Inferior parietal cortex (tissue), 1 donor: ENCODE measurements at regions not wholly inside any gene's neighbourhood (a gene's known extent, or its start where the extent isn't known, plus 50 kb on each side); places are given as distances from the start of the nearest gene placed in this dataset.
"Not testable (repeated sequence)": the region's sequence is repeated elsewhere in the genome, so short reads cannot be mapped to it uniquely, and the experiment has no call there.

Experiments used
- DNase-seq: peaks from one replicate; pipeline ENCODE4 v3.0.0-alpha.2; 2016; ENCODE audit errors: extremely low spot score

DNA sequence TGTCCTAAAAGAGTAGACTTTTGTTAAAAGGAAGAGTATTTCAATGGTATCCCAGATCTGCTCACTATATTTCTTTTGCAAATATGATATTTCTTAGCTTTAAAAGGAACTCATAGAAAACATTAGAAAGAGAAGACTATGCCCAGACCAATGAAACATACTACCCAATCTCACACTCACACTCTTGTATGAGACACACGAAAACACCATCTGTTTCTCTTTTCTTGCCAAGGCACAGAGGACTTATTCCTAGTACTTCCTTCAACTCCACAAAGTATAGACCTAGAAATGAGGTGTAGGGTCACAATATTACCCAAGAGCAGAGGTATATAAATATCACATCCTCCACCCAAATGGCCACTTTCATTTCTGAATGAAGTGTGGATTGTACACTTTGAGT, 292.4 kb upstream of the ACO1 start:
- peak; percentile 47 for DNase-seq

DNA sequence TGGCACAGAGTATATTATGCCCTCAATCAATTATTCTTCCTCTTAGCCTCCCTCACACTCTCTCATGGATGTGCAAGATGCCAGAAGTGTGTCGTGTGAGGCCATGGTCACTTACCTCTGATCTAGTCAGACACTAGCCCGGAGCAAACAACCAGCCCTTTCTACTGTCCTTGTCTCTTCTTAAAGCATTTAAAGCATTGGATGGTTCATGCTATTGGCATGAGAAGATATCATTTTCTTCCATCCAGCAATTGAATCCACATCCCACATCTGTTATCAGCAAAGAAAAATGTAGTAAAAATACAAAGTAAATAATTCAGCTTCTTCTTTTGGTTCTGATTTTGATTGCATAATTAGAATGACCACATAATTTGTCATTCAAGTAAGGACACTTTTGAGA, 267.2 kb upstream of the ACO1 start:
- no peak for DNase-seq

DNA sequence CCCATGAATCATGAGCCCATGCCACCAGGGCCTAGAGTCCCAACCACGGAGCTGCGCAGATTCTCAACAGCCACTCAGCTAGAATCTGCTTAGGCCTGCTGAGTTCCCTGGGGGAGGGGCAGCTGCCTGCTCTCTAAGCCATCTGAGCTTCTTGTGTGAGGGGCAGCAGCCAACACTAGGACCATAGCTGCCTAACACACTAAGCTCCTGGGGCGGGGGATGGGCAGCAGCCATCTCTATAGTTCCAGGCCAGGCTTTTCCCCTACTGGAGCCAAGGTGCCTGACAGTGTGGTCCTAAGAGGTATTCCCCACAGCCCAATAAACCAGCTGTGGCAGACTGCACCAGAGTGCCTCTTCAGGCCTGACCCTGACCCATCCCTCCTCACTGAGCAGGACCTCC, 255.9 kb upstream of the ACO1 start:
- no peak for DNase-seq

DNA sequence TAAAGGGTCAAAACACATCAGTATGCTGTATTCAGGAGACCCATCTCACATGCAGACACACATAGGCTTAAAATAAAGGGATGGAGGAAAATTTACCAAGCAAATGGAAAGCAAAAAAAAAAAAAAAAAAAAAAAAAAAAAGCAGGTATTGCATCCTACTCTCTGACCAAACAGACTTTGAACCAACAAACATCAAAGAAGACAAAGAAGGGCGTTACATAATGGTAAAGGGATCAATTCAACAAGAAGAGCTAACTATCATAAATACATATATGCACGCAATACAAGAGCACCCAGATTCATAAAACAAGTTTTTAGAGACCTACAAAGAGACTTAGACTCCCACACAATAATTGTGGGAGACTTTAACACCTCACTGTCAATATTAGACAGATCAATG, 253.7 kb upstream of the ACO1 start:
- not testable (repeated sequence) for DNase-seq

DNA sequence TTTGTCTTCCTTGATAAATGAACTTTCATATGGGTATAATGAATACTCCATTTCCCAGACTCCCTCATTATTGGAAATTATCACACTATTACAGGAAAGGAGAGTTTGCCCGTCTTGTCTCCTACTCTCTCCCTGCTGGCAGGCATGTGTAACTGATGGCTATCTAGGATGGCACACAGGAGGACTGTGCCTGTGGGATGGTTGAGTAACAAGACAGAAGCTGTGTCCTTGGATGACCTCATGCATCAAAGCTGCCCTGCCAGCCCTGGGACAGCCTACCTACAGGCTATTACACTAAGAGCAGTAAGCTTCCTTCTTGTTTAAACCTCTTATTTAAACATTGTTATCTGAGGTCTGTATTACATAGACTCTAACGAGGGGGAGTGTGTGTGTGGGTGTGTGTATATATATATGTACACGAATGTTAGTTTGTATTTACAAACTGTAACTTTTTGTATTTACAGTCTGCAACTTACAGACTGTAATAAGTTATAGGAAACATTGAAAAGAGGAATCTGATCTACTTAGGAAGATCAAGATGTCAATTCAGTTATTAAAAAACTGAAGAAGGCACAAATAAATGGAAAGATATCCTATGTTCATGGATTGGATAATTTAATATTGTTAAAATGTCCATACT, 247.6 kb upstream of the ACO1 start:
- DNase-seq: no peak

DNA sequence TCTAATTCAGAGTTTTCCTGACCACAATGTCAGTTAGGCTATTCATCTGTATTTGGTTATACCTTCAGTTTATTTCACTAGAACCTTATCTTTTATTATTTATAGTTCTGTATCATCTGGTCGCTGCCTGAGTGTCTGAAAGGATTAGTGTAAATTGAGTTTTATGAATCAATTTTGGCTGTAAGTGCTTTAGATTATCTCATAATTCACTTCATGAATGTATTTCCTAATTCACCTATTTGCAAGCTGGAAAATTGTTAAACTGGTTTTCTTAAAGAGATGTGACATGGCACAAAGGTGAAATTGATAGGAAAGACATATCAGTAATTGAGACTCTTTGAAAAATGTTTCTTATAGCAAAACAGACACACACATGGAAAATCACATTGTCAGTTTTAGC, 242.4 kb upstream of the ACO1 start:
- no peak for DNase-seq

DNA sequence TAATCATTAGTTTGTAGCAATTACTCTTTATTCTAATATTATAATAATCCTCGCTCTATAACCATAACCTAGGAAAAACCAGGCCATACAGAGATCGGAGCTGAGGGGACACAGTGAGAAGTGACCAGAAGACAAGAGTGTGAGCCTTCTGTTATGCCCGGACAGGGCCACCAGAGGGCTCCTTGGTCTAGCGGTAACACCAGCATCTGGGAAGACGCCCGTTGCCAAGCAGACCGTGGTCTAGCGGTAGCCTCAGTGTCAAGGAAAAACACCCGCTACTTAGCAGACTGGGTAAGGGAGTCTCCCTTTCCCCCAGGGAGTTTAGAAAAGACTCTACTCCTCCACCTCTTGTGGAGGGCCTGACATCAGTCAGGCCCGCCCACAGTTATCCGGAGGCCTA, 235.9 kb upstream of the ACO1 start:
- not testable (repeated sequence) for DNase-seq

DNA sequence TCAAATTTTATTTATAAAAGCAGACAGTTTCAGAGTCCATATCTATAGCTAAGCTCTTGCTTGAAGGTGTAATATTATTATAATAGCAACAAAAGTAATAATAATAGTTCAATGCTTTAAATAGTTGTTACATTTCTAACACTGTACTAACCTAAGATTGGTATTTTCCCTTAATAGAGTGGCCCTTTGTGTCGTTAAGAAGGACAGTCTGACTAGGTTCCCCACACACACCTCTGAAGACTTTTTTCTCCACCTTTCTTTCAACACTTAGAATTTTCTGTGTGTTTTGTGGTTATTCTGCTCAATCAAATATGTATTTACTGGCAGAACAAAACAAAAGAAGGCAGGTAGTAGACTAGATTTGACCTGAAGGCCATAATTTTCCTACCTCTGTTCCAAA, 223.2 kb upstream of the ACO1 start:
- DNase-seq: no peak

DNA sequence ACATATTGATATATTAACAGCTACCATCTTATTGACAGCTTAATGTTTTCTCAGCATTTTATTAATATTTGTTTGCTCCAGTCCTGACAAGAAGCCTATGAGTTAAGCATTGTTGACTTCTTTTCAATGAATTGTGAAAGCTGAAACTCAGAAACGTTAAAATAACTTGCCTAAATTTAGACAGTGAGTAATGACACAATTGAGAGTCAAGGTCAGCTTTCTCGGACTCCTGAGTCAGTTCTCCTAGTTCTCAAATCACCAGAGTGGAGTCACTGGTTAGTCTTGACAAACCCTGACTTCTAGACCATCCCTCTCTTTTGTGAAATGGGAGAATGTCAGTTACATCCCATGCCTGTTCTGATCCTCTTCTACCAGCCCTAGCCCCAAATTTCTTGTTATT, 222.7 kb upstream of the ACO1 start:
- no peak for DNase-seq

DNA sequence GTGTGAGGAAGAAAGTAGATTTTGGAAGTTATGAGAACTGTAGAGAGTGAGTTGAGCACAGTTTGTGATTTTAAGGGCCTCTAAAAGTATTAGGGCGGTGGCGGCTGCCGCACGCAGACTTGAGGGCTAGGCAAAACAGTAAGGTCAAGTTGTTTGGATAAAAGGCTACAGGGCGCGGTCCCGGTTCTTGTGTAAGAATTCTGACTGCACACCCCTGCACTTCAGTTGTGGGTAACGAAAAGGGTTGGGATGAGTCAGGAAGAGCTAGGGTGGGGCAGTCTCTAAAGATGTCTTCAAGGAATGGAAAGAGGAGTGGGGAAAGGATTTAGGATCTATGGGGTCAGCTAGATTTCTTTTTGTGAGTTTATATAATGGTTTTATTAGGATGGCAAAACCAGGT, 218.1 kb upstream of the ACO1 start:
- DNase-seq: not testable (repeated sequence)

DNA sequence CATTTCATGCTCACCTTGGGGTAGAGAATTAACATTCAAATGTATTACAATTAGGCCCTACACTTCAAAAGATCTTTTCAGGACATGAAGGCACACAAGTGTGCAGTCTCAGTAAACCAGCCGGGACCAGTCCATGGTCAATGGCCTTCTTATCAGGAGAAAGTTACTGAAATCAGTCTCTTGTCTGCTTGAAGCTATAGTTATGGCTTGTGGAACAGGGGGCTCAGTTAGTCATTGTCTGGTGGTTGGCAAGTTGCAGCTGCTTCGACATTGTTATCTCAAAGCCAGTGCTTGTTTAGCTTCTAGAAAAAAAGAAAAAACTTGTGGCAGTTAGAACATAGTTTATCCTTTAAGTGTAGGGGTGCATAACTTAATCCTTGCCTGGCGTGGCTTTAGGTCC, 213.1 kb upstream of the ACO1 start:
- no peak for DNase-seq

DNA sequence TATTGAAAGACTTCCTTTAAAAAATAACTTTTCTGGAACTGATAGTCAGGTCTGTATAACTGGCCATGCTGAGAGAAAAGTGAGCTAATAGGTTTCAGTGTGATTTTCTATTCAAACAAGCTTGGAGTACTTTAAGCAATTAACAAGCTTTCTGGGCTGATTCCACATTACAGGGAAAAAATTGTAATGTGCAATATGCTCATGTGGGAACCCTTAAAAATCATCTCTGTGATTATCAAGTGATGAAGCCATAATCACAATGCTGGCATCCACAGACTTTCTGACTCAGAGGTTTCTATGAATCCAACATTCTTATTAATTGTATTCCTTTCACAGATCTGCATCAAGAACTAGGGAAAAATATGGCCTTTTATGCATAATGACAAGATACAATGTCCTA, 212.2 kb upstream of the ACO1 start:
- no peak for DNase-seq

DNA sequence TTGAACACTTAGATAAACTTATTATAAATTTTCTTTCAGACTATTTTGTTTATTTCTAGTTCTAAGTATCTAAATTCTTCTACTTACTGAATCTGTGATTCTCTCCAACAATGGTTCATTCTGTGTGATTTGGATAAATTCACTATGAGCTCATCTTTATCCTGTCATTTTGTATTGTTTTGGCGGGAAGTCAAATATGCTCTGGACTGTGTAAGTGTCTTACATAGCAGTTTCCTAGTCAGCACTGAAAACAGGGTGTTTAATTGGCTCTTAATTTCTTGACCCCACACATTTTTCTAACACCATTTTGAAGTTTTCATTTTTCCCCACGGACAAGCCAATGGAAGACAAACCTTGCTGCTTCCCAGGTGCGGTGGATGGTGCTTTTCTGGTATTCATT, 207.0 kb upstream of the ACO1 start:
- no peak for DNase-seq

DNA sequence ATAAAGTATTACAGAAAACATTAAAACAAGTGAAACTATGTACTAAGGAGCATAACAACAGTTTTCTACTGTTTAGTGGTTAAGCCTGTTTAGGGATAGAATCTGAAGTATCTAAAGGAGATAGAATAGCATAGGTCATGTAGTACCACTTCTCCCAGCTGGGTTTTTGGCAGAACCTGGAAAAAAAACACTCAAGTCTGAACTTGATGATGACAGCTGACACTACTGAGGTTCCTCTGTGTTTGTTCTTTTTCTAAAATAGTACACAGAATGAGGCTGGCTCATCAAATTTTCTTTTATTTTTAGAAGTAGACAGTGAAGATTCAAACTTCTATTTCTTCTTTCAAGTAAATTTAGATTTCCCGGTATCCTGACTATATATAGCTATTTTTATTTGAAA, 203.8 kb upstream of the ACO1 start:
- DNase-seq: no peak

DNA sequence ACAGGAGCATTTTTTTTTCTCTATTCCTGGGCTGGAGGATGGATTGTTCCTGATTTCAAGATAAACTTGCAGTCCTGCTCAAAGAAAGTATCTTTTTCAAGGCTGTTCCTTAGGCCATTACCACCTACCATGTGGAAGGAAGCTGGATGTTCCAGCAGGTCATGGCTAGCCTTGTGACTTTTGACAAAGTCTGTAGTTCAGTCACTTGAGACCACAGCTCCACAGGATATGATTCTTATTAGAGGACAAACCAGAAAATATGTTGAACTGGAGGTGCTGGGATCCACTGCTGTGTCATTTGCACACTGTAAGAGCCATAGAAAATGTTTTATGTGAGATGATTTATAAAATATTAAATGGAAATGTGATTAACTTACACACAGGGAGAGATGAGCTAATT, 184.2 kb upstream of the ACO1 start:
- no peak for DNase-seq

DNA sequence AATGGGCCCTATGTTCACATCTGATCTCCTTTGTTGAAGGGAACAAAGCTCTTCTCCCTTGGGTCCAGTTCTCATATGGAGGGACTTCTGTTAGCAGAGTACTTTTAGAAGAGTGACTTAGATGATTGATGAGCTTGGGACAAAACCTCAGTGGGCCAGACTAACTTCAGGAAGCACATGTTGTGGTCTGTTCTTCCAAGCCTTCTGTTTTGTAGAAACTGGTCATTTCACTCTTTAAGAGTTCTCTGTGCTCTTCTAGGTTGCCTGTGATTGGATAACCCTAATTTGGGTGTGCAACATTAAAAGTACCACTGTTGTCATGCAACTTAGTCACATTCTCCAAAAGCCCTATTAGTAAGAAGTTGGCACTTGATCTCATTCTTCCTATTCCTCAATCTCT, 183.5 kb upstream of the ACO1 start:
- DNase-seq: no peak

DNA sequence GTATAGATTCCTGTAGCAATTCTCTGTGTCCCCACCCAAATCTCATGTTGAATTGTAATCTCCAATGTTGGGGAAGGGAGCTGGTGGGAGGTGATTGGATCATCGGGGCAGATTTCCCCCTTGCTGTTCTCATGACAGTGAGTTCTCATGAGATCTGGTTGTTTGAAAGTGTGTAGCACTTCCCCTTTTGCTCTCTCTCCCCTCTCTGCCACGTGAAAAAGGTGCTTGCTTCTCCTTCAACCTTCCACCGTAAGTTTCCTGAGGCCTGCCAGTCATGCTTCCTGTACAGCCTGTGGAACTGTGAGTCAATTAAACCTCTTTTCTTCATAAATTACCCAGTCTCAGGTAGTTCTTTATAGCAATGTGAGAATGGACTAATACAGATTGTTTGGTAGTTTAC, 175.3 kb upstream of the ACO1 start:
- DNase-seq: not testable (repeated sequence)

DNA sequence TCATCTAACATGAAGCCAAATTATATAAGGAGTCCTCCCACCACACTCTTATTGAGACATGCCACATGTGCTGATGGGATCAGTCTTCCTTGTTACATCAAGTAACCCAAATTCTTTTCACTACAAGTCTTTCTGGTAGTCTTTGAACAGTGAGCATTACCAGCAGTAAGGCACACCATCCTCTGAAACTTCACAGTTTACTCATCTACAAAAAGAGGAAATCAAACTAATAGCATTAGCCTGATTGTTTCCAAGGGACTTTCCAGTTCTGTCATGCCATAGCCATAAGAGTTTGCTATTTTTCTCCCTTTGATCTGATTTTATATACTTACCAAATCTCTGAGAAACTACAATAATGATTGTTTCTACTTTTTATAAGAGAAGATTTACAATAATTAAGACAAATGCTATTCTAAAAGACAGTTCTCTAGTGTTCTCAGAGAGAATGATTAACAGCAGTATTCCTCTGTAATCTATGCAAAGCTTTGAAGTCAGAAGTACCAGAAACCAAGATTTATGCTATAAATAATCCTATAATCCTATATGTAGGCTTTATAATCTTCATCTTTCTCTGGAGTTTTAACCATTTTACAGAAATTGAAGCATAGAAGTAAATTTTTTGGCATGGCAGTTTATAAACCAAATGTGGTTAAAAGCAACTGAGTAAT, 166.2 kb upstream of the ACO1 start:
- no peak for DNase-seq

DNA sequence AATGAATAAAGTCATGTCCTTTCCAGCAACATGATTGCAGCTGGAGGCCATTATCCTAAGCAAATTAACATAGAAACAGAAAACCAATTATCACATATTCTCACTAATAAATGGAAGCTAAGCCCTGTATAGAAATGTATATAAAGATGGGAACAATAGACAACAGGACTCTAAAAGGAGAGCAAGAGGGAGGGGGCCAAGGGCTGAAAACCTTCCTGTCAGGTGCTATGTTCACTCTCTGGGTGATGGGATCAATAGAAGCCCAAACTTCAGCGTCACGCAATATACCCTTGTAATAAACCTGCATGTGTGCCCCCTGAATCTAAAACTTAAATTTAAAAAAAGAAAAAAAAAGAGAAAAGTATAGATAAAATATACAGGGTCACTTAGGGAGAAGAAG, 163.7 kb upstream of the ACO1 start:
- DNase-seq: no peak

DNA sequence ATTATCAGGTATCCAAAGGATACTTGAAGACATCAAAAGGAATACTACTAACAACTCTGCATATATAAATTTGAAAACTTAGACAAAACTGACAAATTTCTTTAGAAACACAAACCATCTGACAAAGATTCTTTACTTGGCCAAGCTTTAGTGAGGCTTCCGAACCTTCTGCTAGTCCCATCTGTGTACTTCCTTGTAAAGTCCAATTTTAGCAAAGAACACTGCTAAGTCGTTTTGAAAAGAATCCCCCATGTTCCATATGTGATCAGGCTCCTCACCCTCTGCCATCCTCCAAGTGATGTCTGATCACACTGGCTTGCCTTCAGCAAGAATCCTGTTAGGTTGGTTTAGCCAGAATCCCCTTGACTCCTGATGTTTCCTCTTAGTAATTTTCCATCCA, 150.0 kb upstream of the ACO1 start:
- peak; percentile 39 for DNase-seq

DNA sequence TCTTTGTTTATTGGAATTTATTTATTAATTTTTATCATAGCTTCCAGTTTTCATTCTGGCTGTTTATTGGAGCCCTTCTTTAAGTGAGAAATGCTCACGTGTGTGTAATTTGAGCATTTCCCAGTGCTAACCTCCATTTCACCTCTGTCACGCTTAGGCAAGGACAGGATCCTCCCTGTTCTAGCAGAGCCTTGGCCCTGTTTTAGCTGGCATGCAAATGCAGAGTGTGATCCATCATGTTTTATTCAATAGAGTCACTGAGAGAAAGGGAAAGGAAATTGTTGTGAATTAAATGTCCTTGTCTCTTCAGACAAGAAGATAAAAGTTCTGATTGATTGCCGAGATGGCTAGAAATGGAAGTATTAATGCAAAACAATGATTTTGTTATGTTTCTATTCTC, 137.3 kb upstream of the ACO1 start:
- peak; percentile 23 for DNase-seq

DNA sequence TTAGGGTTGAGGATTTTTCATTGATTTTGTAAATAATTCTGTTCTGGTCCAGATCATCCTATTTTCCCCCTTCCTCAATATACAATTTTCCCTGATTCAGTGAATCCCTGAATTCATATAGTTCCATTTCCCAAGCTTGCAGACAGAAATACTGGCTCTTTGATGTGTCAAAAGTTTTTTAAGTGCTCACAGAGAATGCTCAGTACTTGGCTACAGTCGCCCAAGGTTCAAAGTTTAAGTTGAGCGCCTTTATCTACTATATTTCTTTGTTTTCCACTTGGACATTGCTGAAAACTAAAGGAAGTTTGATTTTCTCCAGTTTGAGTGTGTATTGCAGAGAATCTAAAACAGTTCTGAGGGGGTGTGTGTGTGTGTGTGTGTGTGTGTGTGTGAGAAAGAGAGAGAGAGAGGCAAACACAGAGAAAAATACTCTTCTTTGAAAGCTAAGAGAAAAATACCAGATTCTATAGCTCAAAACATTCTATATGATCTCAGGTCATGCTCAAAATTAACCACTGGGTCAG, 136.2 kb upstream of the ACO1 start:
- no peak for DNase-seq

DNA sequence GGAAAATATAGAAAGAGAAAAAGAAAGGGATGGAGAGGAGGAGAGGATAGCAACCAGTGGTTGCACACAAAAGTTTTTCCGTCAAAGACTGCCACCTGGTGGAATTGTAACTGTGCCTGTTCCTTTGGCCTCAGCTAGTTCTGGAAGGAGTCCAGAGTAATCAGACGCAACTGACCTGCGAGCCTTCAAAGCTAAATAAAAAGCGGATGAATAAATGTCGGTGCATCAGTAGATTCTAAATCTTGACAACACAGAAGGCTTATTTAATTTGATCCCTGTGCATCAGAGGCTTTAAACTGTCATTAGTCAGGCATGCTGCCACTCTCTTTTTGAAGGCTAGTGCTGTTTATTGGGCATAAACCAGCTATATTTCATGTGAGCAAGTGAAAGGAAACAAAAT, 132.9 kb upstream of the ACO1 start:
- peak; percentile 87 for DNase-seq

DNA sequence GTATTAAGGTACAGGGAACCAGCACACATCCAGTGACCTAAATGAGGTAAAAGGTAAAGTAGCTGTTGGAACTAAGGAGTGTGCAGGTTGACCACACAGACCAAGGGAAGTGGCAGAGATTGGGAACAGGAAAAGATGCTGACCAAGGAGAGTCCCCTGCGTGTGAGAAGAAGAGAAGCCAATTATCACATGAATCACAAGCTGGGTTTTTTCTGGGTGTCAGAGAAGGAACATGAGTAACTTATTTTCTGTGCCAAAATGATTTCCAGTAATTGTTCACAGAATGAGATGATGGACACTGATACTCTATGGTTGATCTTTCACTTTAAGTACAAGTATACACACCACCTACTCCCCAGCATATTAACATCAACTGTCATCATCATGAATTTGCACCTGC, 130.7 kb upstream of the ACO1 start:
- DNase-seq: peak; percentile 12
